ENCODE measurements at regions not wholly inside any gene's neighbourhood (a gene's known extent, or its start where the extent isn't known, plus 50 kb on each side); places are given as distances from the start of the nearest gene placed in this dataset.
A peak's percentile ranks its signal among the peaks of the same experiment; 100 is the strongest.

DNA sequence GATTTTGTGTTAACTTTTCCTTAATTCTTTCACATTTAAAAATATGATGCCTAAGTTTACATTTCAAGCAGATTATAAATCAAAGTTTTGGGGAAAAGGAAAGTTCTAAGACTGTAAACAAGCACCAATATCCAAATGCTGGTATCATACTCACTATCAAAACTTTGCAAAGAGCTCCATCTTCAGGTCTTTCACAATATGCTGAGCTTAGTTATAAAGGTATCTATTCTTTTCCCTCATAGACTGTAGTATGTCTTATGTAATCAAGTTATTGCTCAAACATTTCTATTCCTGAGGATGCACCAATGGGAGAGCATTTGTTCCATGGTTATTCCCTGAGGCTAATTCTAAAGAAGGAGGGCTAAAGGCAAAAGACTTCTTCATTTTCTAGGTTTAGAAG lies 207.9 kb upstream of the FAM241A start (continued):
- TF ChIP-seq JUND (IDR thresholded peaks at IDR 0.05; ENCODE audit: low read depth, low read length) (no peak), TCF12 (IDR thresholded peaks at IDR 0.05; ENCODE audit: low read depth, low read length) (no peak), RB1 (IDR thresholded peaks at IDR 0.05; ENCODE audit: borderline replicate concordance) (no peak), EP300 (IDR thresholded peaks at IDR 0.05; ENCODE audit: borderline replicate concordance in 1 of 2, control insufficient read depth in 1 of 2, low read depth in 2 of 2, low read length in 2 of 2) (no peak), DPF2 (IDR thresholded peaks at IDR 0.05) (no peak), SREBF2 (IDR thresholded peaks at IDR 0.05; ENCODE audit: low read length) (no peak), RBBP5 (conservative IDR thresholded peaks at IDR 0.05) (no peak), SIN3A (IDR thresholded peaks at IDR 0.05; ENCODE audit: low read depth, low read length) (no peak), SMC3 (IDR thresholded peaks at IDR 0.05; ENCODE audit: borderline replicate concordance, low read length) (peak; percentile 43; the same call in 1 of the 2 replicates), POLR2A (IDR thresholded peaks at IDR 0.05; ENCODE audit: low read depth, low read length) (no peak)
- TF ChIP-seq, protein P1, sequence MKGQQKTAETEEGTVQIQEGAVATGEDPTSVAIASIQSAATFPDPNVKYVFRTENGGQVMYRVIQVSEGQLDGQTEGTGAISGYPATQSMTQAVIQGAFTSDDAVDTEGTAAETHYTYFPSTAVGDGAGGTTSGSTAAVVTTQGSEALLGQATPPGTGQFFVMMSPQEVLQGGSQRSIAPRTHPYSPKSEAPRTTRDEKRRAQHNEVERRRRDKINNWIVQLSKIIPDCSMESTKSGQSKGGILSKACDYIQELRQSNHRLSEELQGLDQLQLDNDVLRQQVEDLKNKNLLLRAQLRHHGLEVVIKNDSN (IDR thresholded peaks at IDR 0.05; ENCODE audit: borderline replicate concordance, extremely low read length, insufficient read depth, low read depth, low read length): no peak
- TF ChIP-seq, protein P2, sequence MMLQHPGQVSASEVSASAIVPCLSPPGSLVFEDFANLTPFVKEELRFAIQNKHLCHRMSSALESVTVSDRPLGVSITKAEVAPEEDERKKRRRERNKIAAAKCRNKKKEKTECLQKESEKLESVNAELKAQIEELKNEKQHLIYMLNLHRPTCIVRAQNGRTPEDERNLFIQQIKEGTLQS (IDR thresholded peaks at IDR 0.05; ENCODE audit: borderline replicate concordance, extremely low read depth, low read depth, low read length): no peak
- TF ChIP-seq, protein P3, sequence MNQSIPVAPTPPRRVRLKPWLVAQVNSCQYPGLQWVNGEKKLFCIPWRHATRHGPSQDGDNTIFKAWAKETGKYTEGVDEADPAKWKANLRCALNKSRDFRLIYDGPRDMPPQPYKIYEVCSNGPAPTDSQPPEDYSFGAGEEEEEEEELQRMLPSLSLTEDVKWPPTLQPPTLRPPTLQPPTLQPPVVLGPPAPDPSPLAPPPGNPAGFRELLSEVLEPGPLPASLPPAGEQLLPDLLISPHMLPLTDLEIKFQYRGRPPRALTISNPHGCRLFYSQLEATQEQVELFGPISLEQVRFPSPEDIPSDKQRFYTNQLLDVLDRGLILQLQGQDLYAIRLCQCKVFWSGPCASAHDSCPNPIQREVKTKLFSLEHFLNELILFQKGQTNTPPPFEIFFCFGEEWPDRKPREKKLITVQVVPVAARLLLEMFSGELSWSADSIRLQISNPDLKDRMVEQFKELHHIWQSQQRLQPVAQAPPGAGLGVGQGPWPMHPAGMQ (IDR thresholded peaks at IDR 0.05; ENCODE audit: borderline replicate concordance): no peak
- TF ChIP-seq, protein P4, sequence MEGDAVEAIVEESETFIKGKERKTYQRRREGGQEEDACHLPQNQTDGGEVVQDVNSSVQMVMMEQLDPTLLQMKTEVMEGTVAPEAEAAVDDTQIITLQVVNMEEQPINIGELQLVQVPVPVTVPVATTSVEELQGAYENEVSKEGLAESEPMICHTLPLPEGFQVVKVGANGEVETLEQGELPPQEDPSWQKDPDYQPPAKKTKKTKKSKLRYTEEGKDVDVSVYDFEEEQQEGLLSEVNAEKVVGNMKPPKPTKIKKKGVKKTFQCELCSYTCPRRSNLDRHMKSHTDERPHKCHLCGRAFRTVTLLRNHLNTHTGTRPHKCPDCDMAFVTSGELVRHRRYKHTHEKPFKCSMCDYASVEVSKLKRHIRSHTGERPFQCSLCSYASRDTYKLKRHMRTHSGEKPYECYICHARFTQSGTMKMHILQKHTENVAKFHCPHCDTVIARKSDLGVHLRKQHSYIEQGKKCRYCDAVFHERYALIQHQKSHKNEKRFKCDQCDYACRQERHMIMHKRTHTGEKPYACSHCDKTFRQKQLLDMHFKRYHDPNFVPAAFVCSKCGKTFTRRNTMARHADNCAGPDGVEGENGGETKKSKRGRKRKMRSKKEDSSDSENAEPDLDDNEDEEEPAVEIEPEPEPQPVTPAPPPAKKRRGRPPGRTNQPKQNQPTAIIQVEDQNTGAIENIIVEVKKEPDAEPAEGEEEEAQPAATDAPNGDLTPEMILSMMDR (IDR thresholded peaks at IDR 0.05 in 2 of 3, conservative IDR thresholded peaks at IDR 0.05 in 1 of 3; ENCODE audit: control insufficient read depth in 2 of 3, extremely low read depth in 1 of 3, insufficient read depth in 1 of 3, low read depth in 3 of 3, low read length in 3 of 3): peak; percentile 43 to 65 (median 49)
- TF ChIP-seq, protein P5, sequence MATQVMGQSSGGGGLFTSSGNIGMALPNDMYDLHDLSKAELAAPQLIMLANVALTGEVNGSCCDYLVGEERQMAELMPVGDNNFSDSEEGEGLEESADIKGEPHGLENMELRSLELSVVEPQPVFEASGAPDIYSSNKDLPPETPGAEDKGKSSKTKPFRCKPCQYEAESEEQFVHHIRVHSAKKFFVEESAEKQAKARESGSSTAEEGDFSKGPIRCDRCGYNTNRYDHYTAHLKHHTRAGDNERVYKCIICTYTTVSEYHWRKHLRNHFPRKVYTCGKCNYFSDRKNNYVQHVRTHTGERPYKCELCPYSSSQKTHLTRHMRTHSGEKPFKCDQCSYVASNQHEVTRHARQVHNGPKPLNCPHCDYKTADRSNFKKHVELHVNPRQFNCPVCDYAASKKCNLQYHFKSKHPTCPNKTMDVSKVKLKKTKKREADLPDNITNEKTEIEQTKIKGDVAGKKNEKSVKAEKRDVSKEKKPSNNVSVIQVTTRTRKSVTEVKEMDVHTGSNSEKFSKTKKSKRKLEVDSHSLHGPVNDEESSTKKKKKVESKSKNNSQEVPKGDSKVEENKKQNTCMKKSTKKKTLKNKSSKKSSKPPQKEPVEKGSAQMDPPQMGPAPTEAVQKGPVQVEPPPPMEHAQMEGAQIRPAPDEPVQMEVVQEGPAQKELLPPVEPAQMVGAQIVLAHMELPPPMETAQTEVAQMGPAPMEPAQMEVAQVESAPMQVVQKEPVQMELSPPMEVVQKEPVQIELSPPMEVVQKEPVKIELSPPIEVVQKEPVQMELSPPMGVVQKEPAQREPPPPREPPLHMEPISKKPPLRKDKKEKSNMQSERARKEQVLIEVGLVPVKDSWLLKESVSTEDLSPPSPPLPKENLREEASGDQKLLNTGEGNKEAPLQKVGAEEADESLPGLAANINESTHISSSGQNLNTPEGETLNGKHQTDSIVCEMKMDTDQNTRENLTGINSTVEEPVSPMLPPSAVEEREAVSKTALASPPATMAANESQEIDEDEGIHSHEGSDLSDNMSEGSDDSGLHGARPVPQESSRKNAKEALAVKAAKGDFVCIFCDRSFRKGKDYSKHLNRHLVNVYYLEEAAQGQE (IDR thresholded peaks at IDR 0.05; ENCODE audit: low read depth, low read length): no peak
- TF ChIP-seq, protein P6, sequence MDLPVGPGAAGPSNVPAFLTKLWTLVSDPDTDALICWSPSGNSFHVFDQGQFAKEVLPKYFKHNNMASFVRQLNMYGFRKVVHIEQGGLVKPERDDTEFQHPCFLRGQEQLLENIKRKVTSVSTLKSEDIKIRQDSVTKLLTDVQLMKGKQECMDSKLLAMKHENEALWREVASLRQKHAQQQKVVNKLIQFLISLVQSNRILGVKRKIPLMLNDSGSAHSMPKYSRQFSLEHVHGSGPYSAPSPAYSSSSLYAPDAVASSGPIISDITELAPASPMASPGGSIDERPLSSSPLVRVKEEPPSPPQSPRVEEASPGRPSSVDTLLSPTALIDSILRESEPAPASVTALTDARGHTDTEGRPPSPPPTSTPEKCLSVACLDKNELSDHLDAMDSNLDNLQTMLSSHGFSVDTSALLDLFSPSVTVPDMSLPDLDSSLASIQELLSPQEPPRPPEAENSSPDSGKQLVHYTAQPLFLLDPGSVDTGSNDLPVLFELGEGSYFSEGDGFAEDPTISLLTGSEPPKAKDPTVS (IDR thresholded peaks at IDR 0.05; ENCODE audit: low read depth, low read length): no peak
